NB4 (cell line): ENCODE measurements at regions not wholly inside any gene's neighbourhood (a gene's known extent, or its start where the extent isn't known, plus 50 kb on each side); places are given as distances from the start of the nearest gene placed in this dataset.

Experiments
- CTCF ChIP-seq: IDR thresholded peaks from one replicate; pipeline ENCODE4 v1.5.1; 2012; ENCODE audit warnings: low read depth, low read length
- MAX ChIP-seq: IDR thresholded peaks from 2 replicates; pipeline ENCODE4 v1.6.1; 2011; ENCODE audit warnings: low read depth, low read length
- MYC ChIP-seq: IDR thresholded peaks from 2 replicates; pipeline ENCODE4 v1.6.1; 2011; ENCODE audit warnings: low read depth, low read length
- POLR2A ChIP-seq: IDR thresholded peaks from 2 replicates; pipeline ENCODE4 v1.6.1; 2011; ENCODE audit warnings: mild to moderate bottlenecking; ENCODE audit not compliant: insufficient read length; ENCODE audit errors: extremely low read depth

DNA sequence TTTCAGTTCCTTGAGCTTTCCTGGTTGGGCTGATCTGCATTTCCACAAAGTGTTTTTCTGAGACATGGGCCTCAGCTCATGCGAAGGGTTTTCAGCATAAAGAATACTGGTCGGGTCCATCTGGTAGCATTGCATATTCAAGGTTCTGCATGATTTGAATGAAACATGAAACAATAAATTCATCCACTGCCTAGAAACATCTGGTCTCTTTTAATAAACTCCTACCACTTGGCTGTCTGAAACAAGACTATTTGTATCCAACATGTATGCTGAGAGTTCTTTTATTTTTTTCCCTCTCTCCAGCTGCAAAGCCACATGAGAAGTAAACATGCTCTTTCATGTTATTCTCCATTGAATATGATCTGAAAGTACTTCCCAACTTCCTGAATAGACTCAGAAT lies 314.9 kb upstream of the SOX11 start:
- TF ChIP-seq CTCF (no peak), MYC (no peak), POLR2A (no peak), MAX (no peak)
